ENCODE measurements at regions not wholly inside any gene's neighbourhood (a gene's known extent, or its start where the extent isn't known, plus 50 kb on each side); places are given as distances from the start of the nearest gene placed in this dataset.

GRCh38 chr6:163757520-163757919 is 343.0 kb downstream of the QKI start:
- no peak for TF ChIP-seq CTCF (IDR thresholded peaks at IDR 0.05)
- no peak for TF ChIP-seq POLR2A (IDR thresholded peaks at IDR 0.05)
- TF ChIP-seq POLR2AphosphoS5 (IDR thresholded peaks at IDR 0.05): no peak
- no peak for TF ChIP-seq EP300 (IDR thresholded peaks at IDR 0.05)
